Esophagus muscularis mucosa (tissue), 3 donors: ENCODE measurements at regions not wholly inside any gene's neighbourhood (a gene's known extent, or its start where the extent isn't known, plus 50 kb on each side); places are given as distances from the start of the nearest gene placed in this dataset.

ENCODE experiments used
- CTCF ChIP-seq, 3 experiments: fragments of 200-600 bp in 2 of 3; fragments of 450-650 bp in 1 of 3; sonication (generic) in 2 of 3; IDR thresholded peaks; one replicate each; pipeline ENCODE4 v1.5.1; 2017 to 2019; ENCODE audit warnings: antibody characterized with exemption in 3 of 3, mild to moderate bottlenecking in 2 of 3, moderate library complexity in 1 of 3
- POLR2A ChIP-seq: fragments of 450-650 bp; IDR thresholded peaks from one replicate; pipeline ENCODE4 v1.6.1; 2017; ENCODE audit warnings: antibody characterized with exemption, moderate library complexity, mild to moderate bottlenecking, low read depth

GRCh38 chr3:31142139-31142538, 247.7 kb upstream of the GADL1 start:
- TF ChIP-seq CTCF (IDR thresholded peaks at IDR 0.05), result no peak
- no peak for TF ChIP-seq POLR2A
